B cell (primary cell): ENCODE measurements at regions not wholly inside any gene's neighbourhood (a gene's known extent, or its start where the extent isn't known, plus 50 kb on each side); places are given as distances from the start of the nearest gene placed in this dataset.

Experiments used
- ATAC-seq: fragments of 200-7000 bp; cut with Tn5 transposase; one replicate; pipeline ENCODE4 v1.10.0; 2021; ENCODE audit warnings: low read depth, mild to moderate bottlenecking, moderate number of reproducible peaks, moderate library complexity
- CTCF ChIA-PET: fragments of 350-600 bp; sonication (Branson Sonifier 250); formaldehyde crosslinking; loops from one replicate; lab custom pipeline; 2021; ENCODE audit warnings: antibody characterized with exemption, inconsistent platforms; lab: Charles Lee
- POLR2A ChIA-PET: fragments of 350-600 bp; sonication (Branson Sonifier 250); formaldehyde crosslinking; loops from one replicate; lab custom pipeline; 2021; ENCODE audit warnings: antibody characterized with exemption; lab: Charles Lee
- DNase-seq: peaks from one replicate; pipeline ENCODE4 v3.0.0; 2013
- H2AFZ ChIP-seq: 2 replicates; pipeline ENCODE4 v1.6.1; 2012; ENCODE audit warnings: mild to moderate bottlenecking, low read depth, low read length; ENCODE audit not compliant: insufficient read depth, poor library complexity, severe bottlenecking
- H3K27ac ChIP-seq, 2 donors: 1 replicate in 1 of 2; 2 replicates in 1 of 2; pipeline ENCODE4 v1.5.1; 2012 to 2013; ENCODE audit warnings: low read length in 2 of 2, mild to moderate bottlenecking in 2 of 2, moderate library complexity in 1 of 2
- H3K27me3 ChIP-seq, 4 experiments: fragments of 200-600 bp in 1 of 4; sonication (generic) in 1 of 4; replicated peaks in 1 of 4; 1 replicate in 2 of 4; 2 replicates in 2 of 4; pipeline versions ENCODE4 v1.6.1 to v1.7.0; 2013 to 2016; ENCODE audit warnings: low read length in 3 of 4, mild to moderate bottlenecking in 2 of 4, mixed read lengths in 1 of 4, moderate library complexity in 1 of 4; ENCODE audit not compliant: insufficient read depth in 4 of 4, control insufficient read depth in 3 of 4; ENCODE audit errors: control extremely low read depth in 1 of 4
- H3K36me3 ChIP-seq, 2 experiments: replicated peaks in 1 of 2; 1 replicate in 1 of 2; 2 replicates in 1 of 2; pipeline versions ENCODE4 v1.6.1 to v1.7.1; 2013; ENCODE audit warnings: low read length in 1 of 2; ENCODE audit not compliant: insufficient read depth in 2 of 2, control insufficient read depth in 1 of 2; ENCODE audit errors: control extremely low read depth in 1 of 2, extremely low read depth in 1 of 2
- H3K4me1 ChIP-seq, 2 donors: fragments of 200-600 bp in 1 of 2; sonication (generic) in 1 of 2; 1 replicate in 1 of 2; 2 replicates in 1 of 2; pipeline versions ENCODE4 v1.5.1 to v1.6.1; 2013 to 2017; ENCODE audit warnings: low read length in 2 of 2; ENCODE audit not compliant: control insufficient read depth in 2 of 2, insufficient read depth in 2 of 2
- H3K4me2 ChIP-seq: replicated peaks from 2 replicates; pipeline ENCODE3; 2012; ENCODE audit warnings: mild to moderate bottlenecking, low read depth, low read length; ENCODE audit not compliant: poor library complexity, severe bottlenecking
- H3K4me3 ChIP-seq, 5 experiments: fragments of 200-600 bp in 1 of 5; sonication (generic) in 1 of 5; 1 replicate in 3 of 5; 2 replicates in 2 of 5; pipeline versions ENCODE4 v1.5.1 to v1.7.0; 2011 to 2016; ENCODE audit warnings: low read length in 4 of 5, mild to moderate bottlenecking in 4 of 5, low read depth in 2 of 5, control low read depth in 1 of 5, moderate library complexity in 1 of 5; ENCODE audit not compliant: insufficient read depth in 1 of 5; ENCODE audit errors: control extremely low read depth in 1 of 5, extremely low read depth in 1 of 5
- H3K79me2 ChIP-seq: fragments of 200-600 bp; sonication (generic); one replicate; pipeline ENCODE4 v1.6.0; 2016; ENCODE audit warnings: low read length; ENCODE audit not compliant: control insufficient read depth, insufficient read depth
- H3K9ac ChIP-seq: fragments of 200-600 bp; sonication (generic); 2 replicates; pipeline ENCODE4 v1.6.1; 2017; ENCODE audit warnings: mild to moderate bottlenecking, low read length, moderate library complexity
- H3K9me3 ChIP-seq, 3 donors: one replicate each; pipeline versions ENCODE4 v1.6.1 to v1.7.1; 2013; ENCODE audit warnings: low read length in 2 of 3; ENCODE audit not compliant: control insufficient read depth in 2 of 3, insufficient read depth in 1 of 3; ENCODE audit errors: control extremely low read depth in 1 of 3
- H4K20me1 ChIP-seq: 2 replicates; pipeline ENCODE4 v1.6.0; 2012; ENCODE audit warnings: mild to moderate bottlenecking, low read length; ENCODE audit not compliant: insufficient read depth, control insufficient read depth, poor library complexity, severe bottlenecking
- H3K27ac Mint-ChIP-seq: one replicate; pipeline ENCODE4 v1.8.0; 2021; ENCODE audit warnings: mixed read lengths
- H3K27me3 Mint-ChIP-seq: one replicate; pipeline ENCODE4 v1.8.0; 2021; ENCODE audit warnings: mixed read lengths
- H3K4me1 Mint-ChIP-seq: one replicate; pipeline ENCODE4 v1.8.0; 2021; ENCODE audit warnings: mixed read lengths
- H3K4me3 Mint-ChIP-seq: one replicate; pipeline ENCODE4 v1.8.0; 2021; ENCODE audit warnings: mixed read lengths
- H3K9me3 Mint-ChIP-seq: one replicate; pipeline ENCODE4 v1.8.0; 2022; ENCODE audit warnings: mixed read lengths; ENCODE audit not compliant: insufficient read depth
- CTCF ChIP-seq: fragments of 200-600 bp; IDR thresholded peaks from one replicate; pipeline ENCODE4 v1.8.0; 2022; ENCODE audit warnings: antibody characterized with exemption, mild to moderate bottlenecking
- EZH2 ChIP-seq: IDR thresholded peaks from 2 replicates; pipeline ENCODE4 v1.6.1; 2012; ENCODE audit warnings: borderline replicate concordance, low read depth, mild to moderate bottlenecking, moderate library complexity, low read length; ENCODE audit not compliant: insufficient read depth, poor library complexity, severe bottlenecking
- WGBS: methylation state at CpG from one replicate; pipeline ENCODE4 v1.1.5; 2013; ENCODE audit warnings: missing lambda C conversion rate; ENCODE audit not compliant: insufficient coverage; 5-methylcytosine and 5-hydroxymethylcytosine counted together
- intact Hi-C: fragments of 100-400 bp; cut with micrococcal nuclease; formaldehyde crosslinking; loops from one replicate; pipeline ENCODE4 v1.10.0; 2022

- Mint-ChIP-seq H3K9me3 (no peaks in the 10 kb centered on the region), H3K4me1 (no peaks in the 10 kb centered on the region), H3K27ac (no peak overlapping the region), H3K4me3 (no peak overlapping the region), H3K27me3 (no peaks in the 10 kb centered on the region)
- H3K9me3 ChIP-seq, result no peaks in the 10 kb centered on the region
- H3K4me1 ChIP-seq, result no peaks in the 10 kb centered on the region
- no peak for TF ChIP-seq EZH2
- no peak for TF ChIP-seq CTCF
- no peaks in the 10 kb centered on the region for H3K79me2 ChIP-seq
- H3K9ac ChIP-seq, result no peak overlapping the region
- H3K27me3 ChIP-seq, result no peaks in the 10 kb centered on the region
- CTCF ChIA-PET, result no interaction called here
- intact Hi-C loops, result no loop called here
- ATAC-seq (no peak), DNase-seq (no peak)
- H3K27ac ChIP-seq, result no peak overlapping the region
- H4K20me1 ChIP-seq, result no peaks in the 10 kb centered on the region
- no peak overlapping the region for H2AFZ ChIP-seq
- H3K4me2 ChIP-seq, result no peak overlapping the region
- no peaks in the 10 kb centered on the region for H3K36me3 ChIP-seq
- POLR2A ChIA-PET, result no interaction called here
- WGBS, result no CpG with 5 or more reads among the region's 5 CpGs
- H3K4me3 ChIP-seq, result no peak overlapping the region
Observed at GRCh38 chr3:98688363-98688762, 74.8 kb upstream of the ST3GAL6 start.

GRCh38 chr3:98690876-98691275, 72.3 kb upstream of the ST3GAL6 start:
- Mint-ChIP-seq H3K9me3 (no peaks in the 10 kb centered on the region), H3K4me3 (no peak overlapping the region), H3K27me3 (no peaks in the 10 kb centered on the region), H3K4me1 (no peaks in the 10 kb centered on the region), H3K27ac (no peak overlapping the region)
- Histone ChIP-seq H2AFZ (no peak overlapping the region), H3K4me3 (no peak overlapping the region), H3K79me2 (no peaks in the 10 kb centered on the region), H3K9ac (no peak overlapping the region), H4K20me1 (no peaks in the 10 kb centered on the region), H3K4me1 (no peaks in the 10 kb centered on the region), H3K27ac (no peak overlapping the region), H3K27me3 (no peaks in the 10 kb centered on the region), H3K36me3 (no peaks in the 10 kb centered on the region), H3K4me2 (no peak overlapping the region), H3K9me3 (no peaks in the 10 kb centered on the region)
- DNase-seq (no peak), ATAC-seq (no peak)
- no peak for TF ChIP-seq EZH2
- TF ChIP-seq CTCF, result no peak
- POLR2A ChIA-PET, result no interaction called here
- WGBS, result 100% methylated on average over 1 of the region's 2 CpGs
- intact Hi-C loops, result no loop called here
- CTCF ChIA-PET, result no interaction called here
